Left ventricle myocardium inferior (tissue), 1 donor: ENCODE measurements at regions not wholly inside any gene's neighbourhood (a gene's known extent, or its start where the extent isn't known, plus 50 kb on each side); places are given as distances from the start of the nearest gene placed in this dataset.
A peak's percentile ranks its signal among the peaks of the same experiment; 100 is the strongest.

ENCODE experiments used
- DNase-seq: peaks from one replicate; pipeline ENCODE4 v3.0.0-alpha.2; 2020
- H3K27ac ChIP-seq: fragments of 200-600 bp; replicated peaks from 2 replicates; pipeline ENCODE4 v1.8.0; 2021
- H3K27me3 ChIP-seq: fragments of 200-600 bp; 2 replicates; pipeline ENCODE4 v1.8.0; 2021; ENCODE audit warnings: low read depth
- H3K36me3 ChIP-seq: fragments of 200-600 bp; 2 replicates; pipeline ENCODE4 v1.8.0; 2021
- H3K4me1 ChIP-seq: fragments of 200-600 bp; 2 replicates; pipeline ENCODE4 v1.8.0; 2021
- H3K4me3 ChIP-seq: fragments of 200-600 bp; 2 replicates; pipeline ENCODE4 v1.8.0; 2021; ENCODE audit warnings: mild to moderate bottlenecking, moderate library complexity
- H3K9me3 ChIP-seq: fragments of 200-600 bp; replicated peaks from 2 replicates; pipeline ENCODE4 v1.8.0; 2021
- CTCF ChIP-seq: fragments of 200-600 bp; IDR thresholded peaks from 2 replicates; pipeline ENCODE4 v1.8.0; 2021; ENCODE audit warnings: antibody characterized with exemption, mild to moderate bottlenecking, borderline replicate concordance
- intact Hi-C: fragments of 100-400 bp; cut with micrococcal nuclease; formaldehyde crosslinking; loops from one replicate; pipeline ENCODE4 v1.11.0; 2022
- donor health status: DM: no; HTN: yes; CAD: no; lungs with severe emphysema.

GRCh38 chr2:59694176-59694575, 859.3 kb downstream of the BCL11A start:
- peaks cover 13% of the 10 kb centered on the region for H3K9me3 ChIP-seq
- DNase-seq = no peak
- no peaks in the 10 kb centered on the region for H3K27me3 ChIP-seq
- H3K4me3 ChIP-seq = no peak overlapping the region
- H3K27ac ChIP-seq = no peak overlapping the region
- H3K4me1 ChIP-seq = no peaks in the 10 kb centered on the region
- no peaks in the 10 kb centered on the region for H3K36me3 ChIP-seq
- intact Hi-C loops = no loop called here
- no peak for TF ChIP-seq CTCF

- peaks cover 13% of the 10 kb centered on the region for H3K9me3 ChIP-seq
These were observed 860.1 kb downstream of the BCL11A start for GRCh38 chr2:59693231-59693959.

GRCh38 chr2:59691518-59692190, 861.8 kb downstream of the BCL11A start:
- no peaks in the 10 kb centered on the region for H3K4me1 ChIP-seq
- TF ChIP-seq CTCF = no peak
- no peak overlapping the region for H3K27ac ChIP-seq
- H3K36me3 ChIP-seq = no peaks in the 10 kb centered on the region
- no peak for DNase-seq
- no peaks in the 10 kb centered on the region for H3K27me3 ChIP-seq
- intact Hi-C loops = no loop called here
- H3K4me3 ChIP-seq = no peak overlapping the region
- H3K9me3 ChIP-seq = peaks cover 13% of the 10 kb centered on the region

More at GRCh38 chr2:59693231-59693959, 860.1 kb downstream of the BCL11A start:
- no peaks in the 10 kb centered on the region for H3K36me3 ChIP-seq
- H3K27ac ChIP-seq = no peak overlapping the region
- H3K4me3 ChIP-seq = no peak overlapping the region
- no peaks in the 10 kb centered on the region for H3K4me1 ChIP-seq
- intact Hi-C loops = no loop called here
- DNase-seq = no peak
- no peaks in the 10 kb centered on the region for H3K27me3 ChIP-seq
- no peak for TF ChIP-seq CTCF

GRCh38 chr2:59690849-59691248, 862.6 kb downstream of the BCL11A start:
- Histone ChIP-seq H3K4me1 (no peaks in the 10 kb centered on the region), H3K36me3 (no peaks in the 10 kb centered on the region), H3K27me3 (no peaks in the 10 kb centered on the region), H3K27ac (no peak overlapping the region), H3K4me3 (no peak overlapping the region), H3K9me3 (peaks cover 13% of the 10 kb centered on the region)
- TF ChIP-seq CTCF = no peak
- DNase-seq = peak; percentile 15
- intact Hi-C loops = no loop called here

GRCh38 chr2:59684771-59685166, 868.7 kb downstream of the BCL11A start:
- no peak for DNase-seq
- no peaks in the 10 kb centered on the region for H3K4me1 ChIP-seq
- intact Hi-C loops = no loop called here

More at GRCh38 chr2:59684771-59685166, 868.7 kb downstream of the BCL11A start:
- Histone ChIP-seq H3K4me3 (no peak overlapping the region), H3K27me3 (no peaks in the 10 kb centered on the region), H3K27ac (no peak overlapping the region), H3K9me3 (peaks cover 29% of the 10 kb centered on the region), H3K36me3 (no peaks in the 10 kb centered on the region)
- TF ChIP-seq CTCF = no peak
